ENCODE measurements at regions not wholly inside any gene's neighbourhood (a gene's known extent, or its start where the extent isn't known, plus 50 kb on each side); places are given as distances from the start of the nearest gene placed in this dataset.

GRCh38 chr13:27014406-27015359 is 156.9 kb downstream of the USP12 start:
- Histone ChIP-seq H3K27ac (ENCODE audit: low read depth in 2 of 2, low read length in 1 of 2) (no peak overlapping the region), H3K9me3 (ENCODE audit: control insufficient read depth in 2 of 2, insufficient read depth in 1 of 2, low read depth in 1 of 2, low read length in 1 of 2) (no peaks in the 10 kb centered on the region), H3K4me1 (ENCODE audit: control insufficient read depth in 2 of 2, insufficient read depth in 2 of 2, low read length in 1 of 2) (no peaks in the 10 kb centered on the region), H3K4me3 (ENCODE audit: low read depth in 1 of 2, low read length in 2 of 2) (no peak overlapping the region), H3K27me3 (ENCODE audit: control insufficient read depth in 1 of 2, insufficient read depth in 2 of 2, low read length in 2 of 2) (no peaks in the 10 kb centered on the region), H3K36me3 (ENCODE audit: control insufficient read depth in 2 of 2, insufficient read depth in 2 of 2, low read length in 1 of 2) (no peaks in the 10 kb centered on the region)
- 86 to 87% methylated on average over 32 of the region's 32 CpGs for WGBS, 2 donors

- WGBS, 2 donors = 70 to 80% methylated on average over 7 of the region's 7 CpGs
- no peaks in the 10 kb centered on the region for H3K27me3 ChIP-seq (ENCODE audit: control insufficient read depth in 1 of 2, insufficient read depth in 2 of 2, low read length in 2 of 2)
- H3K36me3 ChIP-seq (ENCODE audit: control insufficient read depth in 2 of 2, insufficient read depth in 2 of 2, low read length in 1 of 2) = no peaks in the 10 kb centered on the region
- H3K27ac ChIP-seq (ENCODE audit: low read depth in 2 of 2, low read length in 1 of 2) = no peak overlapping the region
- no peak overlapping the region for H3K4me3 ChIP-seq (ENCODE audit: low read depth in 1 of 2, low read length in 2 of 2)
- H3K9me3 ChIP-seq (ENCODE audit: control insufficient read depth in 2 of 2, insufficient read depth in 1 of 2, low read depth in 1 of 2, low read length in 1 of 2) = no peaks in the 10 kb centered on the region
- H3K4me1 ChIP-seq (ENCODE audit: control insufficient read depth in 2 of 2, insufficient read depth in 2 of 2, low read length in 1 of 2) = no peaks in the 10 kb centered on the region
These were observed 159.0 kb downstream of the USP12 start for GRCh38 chr13:27012482-27013197.

- Histone ChIP-seq H3K9me3 (ENCODE audit: control insufficient read depth in 2 of 2, insufficient read depth in 1 of 2, low read depth in 1 of 2, low read length in 1 of 2) (no peaks in the 10 kb centered on the region), H3K4me3 (ENCODE audit: low read depth in 1 of 2, low read length in 2 of 2) (no peak overlapping the region)
- WGBS, 2 donors = 71 to 84% methylated on average over 5 of the region's 5 CpGs
These were observed 159.9 kb downstream of the USP12 start for GRCh38 chr13:27011661-27012060.

GRCh38 chr13:27008733-27009132 is 162.9 kb downstream of the USP12 start:
- Histone ChIP-seq H3K27ac (ENCODE audit: low read depth in 2 of 2, low read length in 1 of 2) (no peak overlapping the region), H3K9me3 (ENCODE audit: control insufficient read depth in 2 of 2, insufficient read depth in 1 of 2, low read depth in 1 of 2, low read length in 1 of 2) (no peaks in the 10 kb centered on the region), H3K4me1 (ENCODE audit: control insufficient read depth in 2 of 2, insufficient read depth in 2 of 2, low read length in 1 of 2) (peaks cover 0 to 2% of the 10 kb centered on the region in 2 donors), H3K27me3 (ENCODE audit: control insufficient read depth in 1 of 2, insufficient read depth in 2 of 2, low read length in 2 of 2) (no peaks in the 10 kb centered on the region), H3K36me3 (ENCODE audit: control insufficient read depth in 2 of 2, insufficient read depth in 2 of 2, low read length in 1 of 2) (no peaks in the 10 kb centered on the region), H3K4me3 (ENCODE audit: low read depth in 1 of 2, low read length in 2 of 2) (no peak overlapping the region)
- 51 to 68% methylated on average over 3 of the region's 3 CpGs for WGBS, 2 donors

More at GRCh38 chr13:27011661-27012060, 159.9 kb downstream of the USP12 start:
- H3K27me3 ChIP-seq (ENCODE audit: control insufficient read depth in 1 of 2, insufficient read depth in 2 of 2, low read length in 2 of 2) = no peaks in the 10 kb centered on the region
- H3K27ac ChIP-seq (ENCODE audit: low read depth in 2 of 2, low read length in 1 of 2) = no peak overlapping the region
- H3K36me3 ChIP-seq (ENCODE audit: control insufficient read depth in 2 of 2, insufficient read depth in 2 of 2, low read length in 1 of 2) = no peaks in the 10 kb centered on the region
- peaks cover 0 to 2% of the 10 kb centered on the region in 2 donors for H3K4me1 ChIP-seq (ENCODE audit: control insufficient read depth in 2 of 2, insufficient read depth in 2 of 2, low read length in 1 of 2)

GRCh38 chr13:27007166-27007565 is 164.4 kb downstream of the USP12 start:
- peaks cover 0 to 2% of the 10 kb centered on the region in 2 donors for H3K4me1 ChIP-seq (ENCODE audit: control insufficient read depth in 2 of 2, insufficient read depth in 2 of 2, low read length in 1 of 2)
- no peaks in the 10 kb centered on the region for H3K36me3 ChIP-seq (ENCODE audit: control insufficient read depth in 2 of 2, insufficient read depth in 2 of 2, low read length in 1 of 2)
- 25 to 32% methylated on average over 12 of the region's 12 CpGs for whole genome bisulfite sequencing, 2 donors
- no peaks in the 10 kb centered on the region for H3K9me3 ChIP-seq (ENCODE audit: control insufficient read depth in 2 of 2, insufficient read depth in 1 of 2, low read depth in 1 of 2, low read length in 1 of 2)
- H3K27me3 ChIP-seq (ENCODE audit: control insufficient read depth in 1 of 2, insufficient read depth in 2 of 2, low read length in 2 of 2) = no peaks in the 10 kb centered on the region
- H3K4me3 ChIP-seq (ENCODE audit: low read depth in 1 of 2, low read length in 2 of 2) = peak overlapping the region in 1 of 2 donors; percentile 45
- no peak overlapping the region for H3K27ac ChIP-seq (ENCODE audit: low read depth in 2 of 2, low read length in 1 of 2)

- no peaks in the 10 kb centered on the region for H3K36me3 ChIP-seq (ENCODE audit: control insufficient read depth in 2 of 2, insufficient read depth in 2 of 2, low read length in 1 of 2)
- peak overlapping the region in 1 of 2 donors; percentile 18 for H3K27ac ChIP-seq (ENCODE audit: low read depth in 2 of 2, low read length in 1 of 2)
- H3K27me3 ChIP-seq (ENCODE audit: control insufficient read depth in 1 of 2, insufficient read depth in 2 of 2, low read length in 2 of 2) = no peaks in the 10 kb centered on the region
- no peaks in the 10 kb centered on the region for H3K9me3 ChIP-seq (ENCODE audit: control insufficient read depth in 2 of 2, insufficient read depth in 1 of 2, low read depth in 1 of 2, low read length in 1 of 2)
- peaks cover 0 to 2% of the 10 kb centered on the region in 2 donors for H3K4me1 ChIP-seq (ENCODE audit: control insufficient read depth in 2 of 2, insufficient read depth in 2 of 2, low read length in 1 of 2)
- 3 to 4% methylated on average over 29 of the region's 29 CpGs for WGBS, 2 donors
- peak overlapping the region; percentile 28 to 45 for H3K4me3 ChIP-seq (ENCODE audit: low read depth in 1 of 2, low read length in 2 of 2)
These were observed 165.0 kb downstream of the USP12 start for GRCh38 chr13:27006519-27007161.

GRCh38 chr13:27005976-27006518 is 165.6 kb downstream of the USP12 start:
- H3K27ac ChIP-seq (ENCODE audit: low read depth in 2 of 2, low read length in 1 of 2) = peak overlapping the region in 1 of 2 donors; percentile 28
- 78 to 79% methylated on average over 8 of the region's 8 CpGs for WGBS, 2 donors
- H3K36me3 ChIP-seq (ENCODE audit: control insufficient read depth in 2 of 2, insufficient read depth in 2 of 2, low read length in 1 of 2) = no peaks in the 10 kb centered on the region
- no peaks in the 10 kb centered on the region for H3K27me3 ChIP-seq (ENCODE audit: control insufficient read depth in 1 of 2, insufficient read depth in 2 of 2, low read length in 2 of 2)
- peaks cover 0 to 2% of the 10 kb centered on the region in 2 donors for H3K4me1 ChIP-seq (ENCODE audit: control insufficient read depth in 2 of 2, insufficient read depth in 2 of 2, low read length in 1 of 2)
- no peak overlapping the region for H3K4me3 ChIP-seq (ENCODE audit: low read depth in 1 of 2, low read length in 2 of 2)
- no peaks in the 10 kb centered on the region for H3K9me3 ChIP-seq (ENCODE audit: control insufficient read depth in 2 of 2, insufficient read depth in 1 of 2, low read depth in 1 of 2, low read length in 1 of 2)

- Histone ChIP-seq H3K27me3 (ENCODE audit: control insufficient read depth in 1 of 2, insufficient read depth in 2 of 2, low read length in 2 of 2) (no peaks in the 10 kb centered on the region), H3K9me3 (ENCODE audit: control insufficient read depth in 2 of 2, insufficient read depth in 1 of 2, low read depth in 1 of 2, low read length in 1 of 2) (no peaks in the 10 kb centered on the region), H3K4me1 (ENCODE audit: control insufficient read depth in 2 of 2, insufficient read depth in 2 of 2, low read length in 1 of 2) (peaks cover 0 to 2% of the 10 kb centered on the region in 2 donors), H3K4me3 (ENCODE audit: low read depth in 1 of 2, low read length in 2 of 2) (no peak overlapping the region), H3K27ac (ENCODE audit: low read depth in 2 of 2, low read length in 1 of 2) (peak overlapping the region in 1 of 2 donors; percentile 10), H3K36me3 (ENCODE audit: control insufficient read depth in 2 of 2, insufficient read depth in 2 of 2, low read length in 1 of 2) (no peaks in the 10 kb centered on the region)
- WGBS, 2 donors = 64 to 69% methylated on average over 9 of the region's 9 CpGs
These were observed 166.1 kb downstream of the USP12 start for GRCh38 chr13:27005556-27005955.

GRCh38 chr13:27004866-27005265 is 166.7 kb downstream of the USP12 start:
- Histone ChIP-seq H3K4me1 (ENCODE audit: control insufficient read depth in 2 of 2, insufficient read depth in 2 of 2, low read length in 1 of 2) (peaks cover 0 to 2% of the 10 kb centered on the region in 2 donors), H3K27me3 (ENCODE audit: control insufficient read depth in 1 of 2, insufficient read depth in 2 of 2, low read length in 2 of 2) (no peaks in the 10 kb centered on the region), H3K36me3 (ENCODE audit: control insufficient read depth in 2 of 2, insufficient read depth in 2 of 2, low read length in 1 of 2) (no peaks in the 10 kb centered on the region), H3K4me3 (ENCODE audit: low read depth in 1 of 2, low read length in 2 of 2) (no peak overlapping the region), H3K27ac (ENCODE audit: low read depth in 2 of 2, low read length in 1 of 2) (no peak overlapping the region), H3K9me3 (ENCODE audit: control insufficient read depth in 2 of 2, insufficient read depth in 1 of 2, low read depth in 1 of 2, low read length in 1 of 2) (no peaks in the 10 kb centered on the region)
- WGBS, 2 donors = 80 to 86% methylated on average over 5 of the region's 5 CpGs

All from esophagus (tissue), 2 donors.